SH-SY5Y (cell line): ENCODE measurements at regions not wholly inside any gene's neighbourhood (a gene's known extent, or its start where the extent isn't known, plus 50 kb on each side); places are given as distances from the start of the nearest gene placed in this dataset.

Experiments
- GATA2 ChIP-seq: IDR thresholded peaks from 2 replicates; pipeline ENCODE4 v1.6.1; 2011; ENCODE audit warnings: mild to moderate bottlenecking, low read depth, low read length
- GATA3 ChIP-seq: IDR thresholded peaks from 2 replicates; pipeline ENCODE4 v1.6.1; 2011; ENCODE audit warnings: low read depth, mild to moderate bottlenecking, low read length, moderate library complexity

DNA sequence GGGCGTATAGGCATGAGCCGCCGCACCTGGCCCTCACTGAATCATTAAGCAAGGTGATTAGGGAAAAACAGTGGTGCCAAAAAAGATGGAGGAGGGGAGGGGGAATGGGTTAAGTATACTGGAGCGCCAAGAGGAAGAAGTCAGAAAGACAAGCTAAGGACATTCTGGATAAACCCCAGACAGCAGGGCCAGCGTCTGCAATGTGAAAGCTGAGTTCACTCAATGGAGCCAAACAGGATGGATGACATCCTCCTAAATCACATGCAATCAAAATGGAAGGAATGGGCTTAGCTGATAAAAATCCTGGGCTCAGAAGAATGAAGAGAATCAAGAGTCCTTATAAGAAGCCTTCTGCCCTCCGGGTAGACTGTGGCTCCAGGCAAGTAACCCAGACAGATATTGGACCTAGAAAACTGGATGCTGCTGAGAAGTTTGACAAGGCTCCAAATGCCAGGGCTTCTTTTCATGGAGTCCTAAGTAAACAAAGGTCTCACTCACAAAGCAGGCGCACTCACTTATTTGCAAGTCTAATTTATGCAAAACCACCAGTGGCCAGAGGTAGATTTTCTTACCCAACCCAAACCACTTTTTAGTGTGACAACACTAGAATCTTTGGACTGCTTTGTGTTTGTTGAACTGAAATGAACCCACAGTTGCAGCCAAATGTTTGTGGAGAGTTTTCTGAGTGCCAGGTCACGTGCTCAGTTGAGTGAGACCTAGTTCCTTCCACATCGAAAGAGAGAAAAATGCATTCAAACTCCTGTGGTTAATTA is 519.1 kb upstream of the AUTS2 start:
- TF ChIP-seq GATA3, result no peak
- no peak for TF ChIP-seq GATA2

GRCh38 chr7:69087281-69087680 is 511.0 kb upstream of the AUTS2 start:
- peak; percentile 55; the same call in 1 of the 2 replicates for TF ChIP-seq GATA3

GRCh38 chr7:69088185-69088584 is 510.1 kb upstream of the AUTS2 start:
- no peak for TF ChIP-seq GATA2
- TF ChIP-seq GATA3, result no peak

GRCh38 chr7:69090936-69091335 is 507.3 kb upstream of the AUTS2 start:
- TF ChIP-seq GATA2 (no peak), GATA3 (no peak)

GRCh38 chr7:69091521-69091920 is 506.8 kb upstream of the AUTS2 start:
- no peak for TF ChIP-seq GATA2
- no peak for TF ChIP-seq GATA3

- TF ChIP-seq GATA3 (no peak), GATA2 (no peak)
These were observed 503.1 kb upstream of the AUTS2 start for GRCh38 chr7:69095127-69095526.

DNA sequence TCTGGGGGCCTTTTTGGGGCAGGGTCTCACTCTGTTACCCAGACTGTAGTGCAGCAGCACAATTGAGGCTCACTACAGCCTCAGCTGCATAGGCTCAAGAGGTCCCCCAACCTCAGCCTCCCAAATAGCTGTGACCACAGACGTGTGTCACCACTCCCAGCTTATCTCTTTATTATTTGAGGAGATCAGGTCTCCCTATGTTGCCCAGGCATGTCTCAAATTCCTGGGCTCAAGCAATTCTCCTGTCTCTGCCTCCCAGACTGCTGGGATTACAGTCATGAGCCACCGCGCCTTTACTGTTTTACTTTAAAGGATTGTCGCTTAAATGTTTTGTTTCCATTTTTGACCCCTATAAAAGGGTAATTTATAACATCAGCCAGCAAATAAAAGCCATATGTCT is 502.6 kb upstream of the AUTS2 start:
- TF ChIP-seq GATA3 (no peak), GATA2 (no peak)

DNA sequence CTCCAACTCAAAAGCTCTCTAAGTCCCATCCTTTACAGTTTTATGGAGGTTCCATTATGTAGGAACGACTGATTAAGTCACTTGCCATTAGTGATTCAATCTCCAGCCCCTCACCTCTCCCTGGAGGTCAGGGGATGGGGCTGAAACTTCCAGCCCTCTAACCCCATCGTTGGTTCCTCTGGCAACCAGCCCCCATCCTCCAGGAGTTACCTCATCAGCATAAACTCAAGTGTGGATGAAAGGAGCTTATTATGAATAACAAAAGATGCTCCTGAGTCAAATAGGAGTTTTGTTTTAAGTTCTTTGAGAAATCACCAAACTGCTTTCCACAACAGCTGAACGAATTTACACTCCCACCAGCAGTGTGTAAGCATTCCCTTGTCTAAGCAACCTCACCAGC is 494.3 kb upstream of the AUTS2 start:
- TF ChIP-seq GATA3, result no peak
- TF ChIP-seq GATA2, result no peak

DNA sequence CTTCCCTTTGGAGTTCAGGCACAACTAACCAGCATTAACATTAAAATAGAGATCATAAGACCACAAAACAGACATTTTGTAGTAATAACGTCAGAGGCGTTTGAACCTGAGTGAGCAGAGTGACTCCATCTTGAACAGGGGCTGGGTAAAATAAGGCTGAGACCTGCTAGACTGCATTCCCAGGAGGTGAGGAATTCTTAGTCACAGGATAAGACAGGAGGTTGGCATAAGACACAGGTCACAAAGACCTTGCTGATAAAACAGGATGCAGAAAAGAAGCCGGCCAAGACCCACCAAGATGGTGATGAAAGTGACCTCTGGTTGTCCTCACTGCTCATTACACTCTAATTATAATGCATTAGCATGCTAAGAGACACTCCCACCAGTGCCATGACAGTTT is 493.2 kb upstream of the AUTS2 start:
- TF ChIP-seq GATA2 (no peak), GATA3 (no peak)

DNA sequence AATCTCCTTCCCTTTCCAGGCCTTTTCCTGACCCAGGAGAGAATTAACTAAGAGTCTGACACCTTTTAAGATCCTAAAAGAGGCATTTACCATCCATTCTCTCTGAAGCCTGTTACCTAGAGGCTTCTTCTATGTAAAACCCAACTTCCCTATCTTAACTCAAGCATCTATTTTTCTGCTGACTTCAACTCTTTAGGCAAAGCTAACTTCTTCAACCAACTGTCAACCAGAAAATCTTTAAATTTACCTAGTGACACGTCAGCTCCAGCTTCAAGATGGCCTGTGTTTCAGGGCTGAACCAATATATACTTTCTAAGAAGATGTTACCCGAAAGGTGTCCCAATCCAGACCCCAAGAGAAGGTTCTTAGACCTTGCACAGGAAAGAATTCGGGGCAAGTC is 492.3 kb upstream of the AUTS2 start:
- no peak for TF ChIP-seq GATA3
- no peak for TF ChIP-seq GATA2

DNA sequence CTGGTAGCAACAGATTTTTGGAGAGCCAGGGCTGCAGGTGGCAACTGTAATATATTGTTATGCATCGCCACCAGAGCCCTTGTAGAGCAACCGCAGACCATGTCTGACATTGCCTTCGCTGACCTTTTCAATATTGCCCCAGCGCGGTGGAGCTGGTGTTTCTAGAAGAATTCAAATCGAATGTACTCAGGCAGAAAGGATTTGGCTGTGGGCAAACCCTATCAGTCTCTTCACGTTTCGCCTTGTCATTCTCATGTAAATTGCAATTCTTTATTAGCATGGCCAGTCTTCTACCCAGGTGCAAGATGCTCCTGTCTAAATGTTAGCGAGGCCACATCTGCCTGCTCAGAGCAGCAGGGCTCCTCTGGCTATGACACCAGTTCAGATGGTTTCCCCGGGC is 490.2 kb upstream of the AUTS2 start:
- no peak for TF ChIP-seq GATA2
- no peak for TF ChIP-seq GATA3

DNA sequence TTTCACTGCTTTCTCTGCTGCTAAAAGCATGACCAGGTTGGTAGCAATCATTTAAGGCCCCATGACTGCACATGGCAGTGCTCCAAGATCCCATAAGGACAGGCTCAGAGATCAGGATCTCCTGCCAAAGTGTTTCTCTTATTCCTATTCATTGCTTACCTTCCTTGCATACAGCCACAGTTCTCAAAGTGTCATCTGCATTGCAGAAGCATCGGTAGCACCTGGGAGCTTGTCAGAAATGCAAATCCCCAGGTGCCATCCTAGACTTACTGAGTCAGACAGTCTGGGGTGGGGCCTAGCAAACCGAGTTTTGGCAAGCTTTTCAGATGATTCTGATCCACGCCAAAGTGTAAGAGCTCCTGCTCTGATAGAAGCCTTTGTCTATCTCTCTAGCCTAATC is 489.0 kb upstream of the AUTS2 start:
- TF ChIP-seq GATA2 (no peak), GATA3 (no peak)

- TF ChIP-seq GATA3 (no peak), GATA2 (no peak)
These were observed 488.4 kb upstream of the AUTS2 start for GRCh38 chr7:69109879-69110278.

- no peak for TF ChIP-seq GATA2
- no peak for TF ChIP-seq GATA3
These were observed 487.7 kb upstream of the AUTS2 start for GRCh38 chr7:69110450-69111050.

DNA sequence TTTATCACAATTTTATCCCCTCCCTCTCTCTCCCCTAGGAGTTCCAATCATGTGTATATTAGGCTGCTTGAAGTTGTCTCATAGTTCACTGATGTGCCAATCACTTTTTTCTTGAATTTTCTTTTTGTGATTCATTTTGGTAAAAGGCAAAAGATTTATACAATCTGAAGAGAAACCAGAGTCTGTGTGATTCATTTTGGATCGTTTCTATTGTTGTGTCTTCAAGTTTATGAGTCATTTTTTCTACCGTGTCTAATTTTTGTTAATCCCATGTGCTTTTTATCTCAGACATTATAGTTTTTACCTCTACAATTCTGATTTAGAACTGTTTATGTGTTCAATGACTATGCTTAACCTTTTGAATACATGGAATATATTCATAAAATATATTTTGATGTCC is 483.9 kb upstream of the AUTS2 start:
- TF ChIP-seq GATA3 (no peak), GATA2 (no peak)
